Keratinocyte (primary cell): ENCODE measurements at regions not wholly inside any gene's neighbourhood (a gene's known extent, or its start where the extent isn't known, plus 50 kb on each side); places are given as distances from the start of the nearest gene placed in this dataset.

Source experiments
- CTCF ChIP-seq, 3 experiments: IDR thresholded peaks in 1 of 3; conservative IDR thresholded peaks in 1 of 3; optimal IDR thresholded peaks in 1 of 3; 2 replicates in 2 of 3; 3 replicates in 1 of 3; pipeline versions ENCODE3 to v1.5.1; 2011; ENCODE audit warnings: low read length in 3 of 3, mild to moderate bottlenecking in 3 of 3, moderate library complexity in 2 of 3, control low read depth in 1 of 3, inconsistent platforms in 1 of 3; ENCODE audit not compliant: insufficient read depth in 2 of 3; ENCODE audit errors: extremely low read depth in 1 of 3
- EZH2 ChIP-seq: IDR thresholded peaks from one replicate; pipeline ENCODE4 v1.6.1; 2012; ENCODE audit warnings: inconsistent platforms, mild to moderate bottlenecking, low read length, moderate library complexity

GRCh38 chr2:226434702-226435101 lies 364.9 kb downstream of the IRS1 start:
- no peak for TF ChIP-seq CTCF (optimal IDR thresholded peaks at IDR 0.05 in 1 of 3, IDR thresholded peaks at IDR 0.05 in 1 of 3, conservative IDR thresholded peaks at IDR 0.05 in 1 of 3; ENCODE audit: extremely low read depth in 1 of 3, insufficient read depth in 2 of 3, low read length in 3 of 3)
- TF ChIP-seq EZH2, result no peak
